AG04449 (cell line): ENCODE measurements at regions not wholly inside any gene's neighbourhood (a gene's known extent, or its start where the extent isn't known, plus 50 kb on each side); places are given as distances from the start of the nearest gene placed in this dataset.

Source experiments
- CTCF ChIA-PET: fragments of 350-600 bp; formaldehyde crosslinking; extraction: SDS; loops from one replicate; lab custom pipeline; 2021; ENCODE audit warnings: antibody characterized with exemption; lab: Yijun Ruan, JAX
- POLR2A ChIA-PET: fragments of 400-600, 350-600 bp; formaldehyde crosslinking; extraction: SDS; loops from one replicate; lab custom pipeline; 2020; ENCODE audit warnings: antibody characterized with exemption, inconsistent platforms; lab: Yijun Ruan, JAX
- DNase-seq: peaks from one replicate; pipeline ENCODE4 v3.0.0-alpha.2; 2010; ENCODE audit warnings: low read depth, low spot score
- H3K4me3 ChIP-seq: 2 replicates; pipeline ENCODE4 v1.5.1; 2011; ENCODE audit warnings: low read depth, mild to moderate bottlenecking, control low read depth, low read length
- CTCF ChIP-seq: IDR thresholded peaks from one replicate; pipeline ENCODE4 v1.5.1; 2011; ENCODE audit warnings: mild to moderate bottlenecking, moderate library complexity, low read length, control low read depth, inconsistent platforms; ENCODE audit not compliant: insufficient read depth; ENCODE audit errors: missing control alignments

DNA sequence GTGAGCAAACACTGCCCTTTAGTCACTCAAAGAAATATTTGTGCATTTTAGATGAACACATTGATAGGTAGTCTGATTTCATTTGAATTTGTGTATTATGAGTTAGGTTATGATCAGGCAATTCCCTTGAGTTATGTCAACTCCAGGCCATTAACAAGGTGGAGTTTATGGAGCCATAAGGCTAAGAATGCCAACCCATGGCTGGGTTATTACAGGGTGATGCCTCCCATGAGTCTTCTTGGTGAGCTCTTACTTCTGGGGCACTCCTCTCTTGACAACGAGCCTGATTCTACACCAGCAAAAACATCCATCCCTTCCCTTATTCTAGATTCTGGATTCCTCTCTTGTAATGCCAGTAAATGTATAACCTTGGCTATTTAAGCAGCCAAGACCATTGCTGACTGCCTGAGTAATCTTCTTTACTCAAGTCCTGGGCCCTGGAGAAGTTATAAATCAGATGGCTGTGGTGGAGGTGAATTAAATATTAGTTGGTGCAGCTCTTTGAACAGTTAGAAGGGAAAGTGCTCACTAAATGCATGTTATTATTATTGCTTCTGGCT is 645.7 kb upstream of the TENM4 start:
- ChIA-PET CTCF (interaction anchor here (1.0 to 1.3 kb wide), 2 partner anchors 9 to 51 kb away, joined by 3 read pairs; no protein-coding TSS in a partner anchor), POLR2A (no interaction called here)
- no peak for DNase-seq
- no peak overlapping the region for H3K4me3 ChIP-seq
- TF ChIP-seq CTCF: no peak

- DNase-seq: no peak
- POLR2A ChIA-PET: no interaction called here
- CTCF ChIA-PET: no interaction called here
- no peak for TF ChIP-seq CTCF
- H3K4me3 ChIP-seq: no peak overlapping the region
These were observed 644.7 kb upstream of the TENM4 start for GRCh38 chr11:80085563-80085962.

DNA sequence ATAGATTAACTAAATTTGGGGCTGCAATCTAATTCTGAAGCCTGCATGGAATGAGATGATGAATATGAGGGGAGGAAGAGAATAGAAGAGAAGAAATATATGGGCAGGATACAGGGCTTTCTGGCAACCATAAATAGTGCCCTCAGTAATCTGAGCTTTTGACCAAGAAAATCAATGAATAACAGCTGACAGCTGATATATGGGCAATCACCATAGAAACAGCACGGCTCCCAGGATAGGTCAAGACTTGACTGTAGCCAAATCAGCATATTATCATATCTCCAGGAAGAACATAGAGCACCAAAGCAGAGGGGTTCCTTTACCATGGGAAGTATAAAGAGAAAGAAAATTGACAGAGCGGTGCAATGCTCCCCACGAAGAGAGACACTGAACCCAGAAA is 643.8 kb upstream of the TENM4 start:
- no peak overlapping the region for H3K4me3 ChIP-seq
- TF ChIP-seq CTCF: no peak
- DNase-seq: no peak
- ChIA-PET CTCF (no interaction called here), POLR2A (no interaction called here)

- TF ChIP-seq CTCF: no peak
- ChIA-PET CTCF (no interaction called here), POLR2A (no interaction called here)
- H3K4me3 ChIP-seq: no peak overlapping the region
- no peak for DNase-seq
These were observed 642.7 kb upstream of the TENM4 start for GRCh38 chr11:80083531-80083951.

- TF ChIP-seq CTCF: no peak
- ChIA-PET POLR2A (no interaction called here), CTCF (no interaction called here)
- DNase-seq: no peak
- no peak overlapping the region for H3K4me3 ChIP-seq
These were observed 641.6 kb upstream of the TENM4 start for GRCh38 chr11:80082406-80082805.

- no peak for DNase-seq
- POLR2A ChIA-PET: no interaction called here
- CTCF ChIA-PET: no interaction called here
- TF ChIP-seq CTCF: no peak
- no peak overlapping the region for H3K4me3 ChIP-seq
These were observed 636.3 kb upstream of the TENM4 start for GRCh38 chr11:80077113-80077512.
